Nephron progenitor cell (in vitro differentiated cells): ENCODE measurements at regions not wholly inside any gene's neighbourhood (a gene's known extent, or its start where the extent isn't known, plus 50 kb on each side); places are given as distances from the start of the nearest gene placed in this dataset.

Experiments
- DNase-seq: peaks from one replicate; pipeline ENCODE4 v3.0.0; 2021
- H3K27ac Mint-ChIP-seq: 2 replicates; pipeline ENCODE4 v1.8.0; 2021; ENCODE audit warnings: mild to moderate bottlenecking, moderate library complexity, mixed read lengths
- H3K27me3 Mint-ChIP-seq: 2 replicates; pipeline ENCODE4 v1.8.0; 2021; ENCODE audit warnings: mild to moderate bottlenecking, low read depth, mixed read lengths; ENCODE audit not compliant: poor library complexity
- H3K36me3 Mint-ChIP-seq: 2 replicates; pipeline ENCODE4 v1.8.0; 2021; ENCODE audit warnings: low read depth, mixed read lengths
- H3K4me1 Mint-ChIP-seq: 2 replicates; pipeline ENCODE4 v1.8.0; 2021; ENCODE audit warnings: mixed read lengths
- H3K4me3 Mint-ChIP-seq: 2 replicates; pipeline ENCODE4 v1.8.0; 2021; ENCODE audit warnings: mild to moderate bottlenecking, moderate library complexity, mixed read lengths
- H3K9me3 Mint-ChIP-seq: 2 replicates; pipeline ENCODE4 v1.8.0; 2021; ENCODE audit warnings: mild to moderate bottlenecking, moderate library complexity, mixed read lengths
- TF ChIP-seq, protein P1 (sequence below): fragments of 200-600 bp; sonication (generic); IDR thresholded peaks from 2 replicates; pipeline ENCODE4 v1.5.0; 2021; ENCODE audit warnings: antibody characterized with exemption

DNA sequence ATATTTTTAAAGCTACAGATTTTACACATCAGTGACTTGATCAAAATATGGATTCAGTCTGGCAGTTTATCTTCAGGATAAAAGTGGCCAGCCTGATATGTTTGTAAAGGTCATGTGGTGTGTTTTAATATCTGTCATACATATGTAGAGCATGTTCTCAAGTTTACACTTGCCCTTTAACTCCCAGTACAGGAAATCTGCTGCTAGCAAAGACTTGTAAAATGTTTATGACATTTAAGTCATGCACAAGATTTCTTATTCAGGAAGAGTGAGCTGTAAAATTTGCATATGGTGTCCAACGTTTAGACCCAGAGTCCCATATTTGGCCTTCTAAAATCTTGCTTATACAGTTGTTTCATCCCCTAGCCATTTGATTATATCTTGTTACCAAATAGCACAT is 197.5 kb upstream of the FLRT2 start:
- Mint-ChIP-seq H3K27me3 (no peaks in the 10 kb centered on the region), H3K27ac (no peak overlapping the region), H3K4me3 (no peak overlapping the region), H3K36me3 (no peaks in the 10 kb centered on the region), H3K4me1 (no peaks in the 10 kb centered on the region), H3K9me3 (no peaks in the 10 kb centered on the region)
- TF ChIP-seq, protein P1, sequence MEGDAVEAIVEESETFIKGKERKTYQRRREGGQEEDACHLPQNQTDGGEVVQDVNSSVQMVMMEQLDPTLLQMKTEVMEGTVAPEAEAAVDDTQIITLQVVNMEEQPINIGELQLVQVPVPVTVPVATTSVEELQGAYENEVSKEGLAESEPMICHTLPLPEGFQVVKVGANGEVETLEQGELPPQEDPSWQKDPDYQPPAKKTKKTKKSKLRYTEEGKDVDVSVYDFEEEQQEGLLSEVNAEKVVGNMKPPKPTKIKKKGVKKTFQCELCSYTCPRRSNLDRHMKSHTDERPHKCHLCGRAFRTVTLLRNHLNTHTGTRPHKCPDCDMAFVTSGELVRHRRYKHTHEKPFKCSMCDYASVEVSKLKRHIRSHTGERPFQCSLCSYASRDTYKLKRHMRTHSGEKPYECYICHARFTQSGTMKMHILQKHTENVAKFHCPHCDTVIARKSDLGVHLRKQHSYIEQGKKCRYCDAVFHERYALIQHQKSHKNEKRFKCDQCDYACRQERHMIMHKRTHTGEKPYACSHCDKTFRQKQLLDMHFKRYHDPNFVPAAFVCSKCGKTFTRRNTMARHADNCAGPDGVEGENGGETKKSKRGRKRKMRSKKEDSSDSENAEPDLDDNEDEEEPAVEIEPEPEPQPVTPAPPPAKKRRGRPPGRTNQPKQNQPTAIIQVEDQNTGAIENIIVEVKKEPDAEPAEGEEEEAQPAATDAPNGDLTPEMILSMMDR = no peak
- no peak for DNase-seq

DNA sequence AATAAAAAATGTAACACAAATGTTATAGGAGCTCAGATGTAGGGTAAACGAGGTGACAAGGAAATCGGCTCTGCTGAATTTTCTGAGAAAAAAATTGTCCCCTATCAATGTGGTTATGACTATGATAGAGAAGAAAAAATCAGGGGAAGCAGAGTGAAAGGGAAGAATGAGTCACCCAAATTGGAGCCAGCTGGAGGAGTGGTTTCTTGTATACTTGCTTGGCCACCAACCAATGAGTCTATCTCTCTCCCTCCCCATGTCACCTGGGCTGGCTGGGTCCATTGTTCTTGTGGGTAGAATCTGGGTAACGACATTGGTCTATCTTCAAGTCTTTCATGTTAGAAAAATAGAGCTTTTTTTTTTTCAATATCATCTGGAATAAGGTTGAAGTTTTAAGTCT is 196.6 kb upstream of the FLRT2 start:
- H3K9me3 Mint-ChIP-seq = no peaks in the 10 kb centered on the region
- H3K36me3 Mint-ChIP-seq = no peaks in the 10 kb centered on the region
- TF ChIP-seq, protein P1 = no peak
- H3K27ac Mint-ChIP-seq = no peak overlapping the region
- no peak for DNase-seq
- H3K4me3 Mint-ChIP-seq = no peak overlapping the region
- no peaks in the 10 kb centered on the region for H3K27me3 Mint-ChIP-seq
- no peaks in the 10 kb centered on the region for H3K4me1 Mint-ChIP-seq

- Mint-ChIP-seq H3K36me3 (no peaks in the 10 kb centered on the region), H3K27ac (no peak overlapping the region), H3K4me3 (no peak overlapping the region), H3K4me1 (no peaks in the 10 kb centered on the region), H3K9me3 (no peaks in the 10 kb centered on the region), H3K27me3 (no peaks in the 10 kb centered on the region)
- TF ChIP-seq, protein P1 = no peak
- no peak for DNase-seq
These were observed 196.1 kb upstream of the FLRT2 start for GRCh38 chr14:85333841-85334240.

DNA sequence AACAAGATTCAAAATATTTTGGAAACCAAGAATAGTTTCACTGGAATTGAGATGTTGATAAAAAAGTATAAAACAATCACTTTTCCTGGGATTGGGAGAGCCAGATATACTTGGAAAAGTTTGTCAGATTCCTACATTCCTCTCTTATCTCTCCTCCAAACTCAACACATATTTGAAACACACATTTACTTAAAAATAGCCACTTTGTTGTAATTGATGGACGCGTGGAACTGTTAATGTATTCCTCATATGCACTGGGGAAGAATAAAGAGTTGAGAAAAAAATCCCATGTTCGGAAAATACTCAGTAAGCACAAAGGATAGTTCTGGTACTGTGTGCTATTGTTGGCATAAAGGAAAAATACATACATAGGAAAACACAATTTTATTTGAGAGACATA is 195.6 kb upstream of the FLRT2 start:
- Mint-ChIP-seq H3K27me3 (no peaks in the 10 kb centered on the region), H3K4me1 (no peaks in the 10 kb centered on the region), H3K27ac (no peak overlapping the region), H3K36me3 (no peaks in the 10 kb centered on the region), H3K9me3 (no peaks in the 10 kb centered on the region), H3K4me3 (no peak overlapping the region)
- no peak for DNase-seq
- TF ChIP-seq, protein P1 = no peak

DNA sequence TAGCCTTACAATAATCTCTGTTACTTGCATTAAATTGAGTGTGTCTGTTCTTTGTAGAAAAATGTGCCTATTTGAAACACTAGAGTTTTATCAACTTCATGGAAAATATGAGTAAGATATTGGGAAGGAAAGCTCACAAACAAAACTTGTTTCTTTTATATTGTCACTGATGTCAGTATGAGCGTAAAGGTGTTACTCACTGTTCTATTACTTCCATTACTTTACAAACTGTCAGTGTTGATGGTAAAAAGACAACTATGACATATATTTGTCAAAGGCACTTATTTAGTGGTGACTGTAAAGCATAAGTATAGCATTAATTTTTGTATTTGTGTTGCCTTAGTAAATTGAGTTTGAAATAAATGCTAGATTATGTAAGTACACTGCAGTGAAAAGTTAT is 193.7 kb upstream of the FLRT2 start:
- Mint-ChIP-seq H3K27me3 (no peaks in the 10 kb centered on the region), H3K27ac (no peak overlapping the region), H3K4me1 (no peaks in the 10 kb centered on the region), H3K9me3 (no peaks in the 10 kb centered on the region), H3K4me3 (no peak overlapping the region), H3K36me3 (no peaks in the 10 kb centered on the region)
- no peak for DNase-seq
- TF ChIP-seq, protein P1 = no peak

DNA sequence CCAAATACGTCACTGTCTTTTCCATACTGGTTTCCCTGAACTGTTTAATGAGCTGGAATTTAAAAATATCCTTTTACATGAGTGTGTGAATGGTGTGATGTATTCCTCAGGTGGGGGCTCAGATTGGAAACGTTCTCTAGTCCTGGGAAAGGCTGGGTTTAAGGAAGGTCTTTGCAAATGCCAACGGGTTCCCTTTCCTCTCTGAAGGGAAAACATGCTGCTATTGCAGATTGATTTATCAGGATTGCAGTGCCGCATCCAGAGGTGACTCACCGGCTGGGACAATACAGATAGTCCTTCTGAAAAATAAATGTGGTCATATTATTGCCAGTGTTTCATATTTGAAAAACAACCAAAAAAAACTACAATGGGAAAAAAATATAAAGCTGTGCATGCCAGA is 193.1 kb upstream of the FLRT2 start:
- Mint-ChIP-seq H3K4me3 (no peak overlapping the region), H3K36me3 (no peaks in the 10 kb centered on the region), H3K4me1 (no peaks in the 10 kb centered on the region), H3K27ac (no peak overlapping the region), H3K27me3 (no peaks in the 10 kb centered on the region), H3K9me3 (no peaks in the 10 kb centered on the region)
- TF ChIP-seq, protein P1 = no peak
- no peak for DNase-seq
